Cardiac fibroblast (primary cell): ENCODE measurements at regions not wholly inside any gene's neighbourhood (a gene's known extent, or its start where the extent isn't known, plus 50 kb on each side); places are given as distances from the start of the nearest gene placed in this dataset.

ENCODE experiments used
- DNase-seq, 2 donors: peaks; one replicate each; pipeline versions ENCODE4 v3.0.0 to v3.0.0-alpha.2; 2010; ENCODE audit warnings: low read depth in 2 of 2
- H3K4me3 ChIP-seq, 2 donors: replicated peaks in 1 of 2; 1 replicate in 1 of 2; 2 replicates in 1 of 2; pipeline ENCODE4 v1.5.1; 2011; ENCODE audit warnings: low read depth in 2 of 2, low read length in 2 of 2, mild to moderate bottlenecking in 2 of 2, moderate library complexity in 1 of 2
- TF ChIP-seq, protein P1 (sequence below): IDR thresholded peaks from one replicate; pipeline ENCODE4 v1.5.1; 2011; ENCODE audit warnings: low read depth, mild to moderate bottlenecking, low read length, inconsistent platforms

DNA sequence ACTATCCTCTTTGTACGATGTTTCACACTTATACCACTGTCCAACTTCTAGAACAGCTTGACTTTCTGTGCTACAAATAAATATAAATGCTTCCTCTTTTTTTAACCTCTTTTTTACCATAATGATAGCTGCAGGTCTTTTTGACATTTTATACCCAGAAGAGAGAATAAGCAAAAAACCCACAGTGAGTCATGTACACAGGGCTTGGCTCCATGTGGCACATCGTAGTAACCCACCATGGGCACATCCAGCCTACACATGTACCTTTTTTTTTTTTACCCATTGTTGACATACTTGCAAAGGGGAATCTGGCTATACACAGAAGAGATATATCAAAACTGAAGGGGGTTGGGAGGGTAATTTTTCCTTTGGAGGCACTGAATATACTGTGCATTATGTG lies 59.5 kb upstream of the RSPO3 start:
- TF ChIP-seq, protein P1, sequence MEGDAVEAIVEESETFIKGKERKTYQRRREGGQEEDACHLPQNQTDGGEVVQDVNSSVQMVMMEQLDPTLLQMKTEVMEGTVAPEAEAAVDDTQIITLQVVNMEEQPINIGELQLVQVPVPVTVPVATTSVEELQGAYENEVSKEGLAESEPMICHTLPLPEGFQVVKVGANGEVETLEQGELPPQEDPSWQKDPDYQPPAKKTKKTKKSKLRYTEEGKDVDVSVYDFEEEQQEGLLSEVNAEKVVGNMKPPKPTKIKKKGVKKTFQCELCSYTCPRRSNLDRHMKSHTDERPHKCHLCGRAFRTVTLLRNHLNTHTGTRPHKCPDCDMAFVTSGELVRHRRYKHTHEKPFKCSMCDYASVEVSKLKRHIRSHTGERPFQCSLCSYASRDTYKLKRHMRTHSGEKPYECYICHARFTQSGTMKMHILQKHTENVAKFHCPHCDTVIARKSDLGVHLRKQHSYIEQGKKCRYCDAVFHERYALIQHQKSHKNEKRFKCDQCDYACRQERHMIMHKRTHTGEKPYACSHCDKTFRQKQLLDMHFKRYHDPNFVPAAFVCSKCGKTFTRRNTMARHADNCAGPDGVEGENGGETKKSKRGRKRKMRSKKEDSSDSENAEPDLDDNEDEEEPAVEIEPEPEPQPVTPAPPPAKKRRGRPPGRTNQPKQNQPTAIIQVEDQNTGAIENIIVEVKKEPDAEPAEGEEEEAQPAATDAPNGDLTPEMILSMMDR = no peak
- H3K4me3 ChIP-seq = no peak overlapping the region
- DNase-seq = no peak
